HUES64 (cell line): ENCODE measurements at regions not wholly inside any gene's neighbourhood (a gene's known extent, or its start where the extent isn't known, plus 50 kb on each side); places are given as distances from the start of the nearest gene placed in this dataset.

ENCODE experiments used
- H3K27ac ChIP-seq: 2 replicates; pipeline ENCODE4 v1.7.0; 2013; ENCODE audit warnings: low read depth, low read length, inconsistent platforms
- H3K27me3 ChIP-seq: 2 replicates; pipeline ENCODE4 v1.6.1; 2013; ENCODE audit warnings: mild to moderate bottlenecking, low read length; ENCODE audit not compliant: insufficient read depth
- H3K36me3 ChIP-seq: 2 replicates; pipeline ENCODE4 v1.6.1; 2013; ENCODE audit warnings: mild to moderate bottlenecking, low read length; ENCODE audit not compliant: insufficient read depth
- H3K4me1 ChIP-seq: 2 replicates; pipeline ENCODE4 v1.6.1; 2013; ENCODE audit warnings: mild to moderate bottlenecking, low read length, moderate library complexity; ENCODE audit not compliant: insufficient read depth
- H3K4me3 ChIP-seq: 2 replicates; pipeline ENCODE4 v1.5.1; 2013; ENCODE audit warnings: mild to moderate bottlenecking, low read length, moderate library complexity
- H3K9ac ChIP-seq: 2 replicates; pipeline ENCODE4 v1.6.1; 2013; ENCODE audit warnings: mild to moderate bottlenecking, low read depth, low read length
- H3K9me3 ChIP-seq: 2 replicates; pipeline ENCODE4 v1.6.1; 2013; ENCODE audit warnings: low read depth, low read length; ENCODE audit not compliant: insufficient read depth
- WGBS: fragments of 150-250, 120-280 bp; methylation state at CpG from one replicate; pipeline ENCODE4 v1.1.7; 2013; ENCODE audit warnings: missing lambda C conversion rate; 5-methylcytosine and 5-hydroxymethylcytosine counted together

DNA sequence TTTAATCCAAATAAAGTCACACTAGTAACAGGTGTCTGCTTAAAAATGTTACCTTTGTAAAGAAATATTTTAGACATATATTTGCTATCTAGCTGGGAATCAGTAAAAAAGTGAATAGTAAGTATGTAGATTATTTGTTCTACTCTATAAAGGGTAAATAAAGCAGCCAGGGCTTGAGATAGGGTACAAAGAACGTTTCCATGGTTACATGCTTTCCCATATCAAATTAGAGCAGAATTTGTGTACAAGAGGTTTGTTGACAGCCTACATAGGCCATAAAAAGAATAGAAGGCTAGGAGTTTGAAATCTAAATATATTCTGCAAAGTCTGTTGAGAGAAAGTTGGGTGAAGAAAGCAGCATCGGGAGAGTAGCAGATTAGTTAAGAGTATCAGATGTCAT is 160.9 kb upstream of the POU5F2 start:
- Histone ChIP-seq H3K36me3 (no peaks in the 10 kb centered on the region), H3K27me3 (no peaks in the 10 kb centered on the region), H3K9ac (no peak overlapping the region), H3K9me3 (no peaks in the 10 kb centered on the region), H3K4me3 (no peak overlapping the region), H3K27ac (no peak overlapping the region), H3K4me1 (no peaks in the 10 kb centered on the region)
- 89% methylated on average over 2 of the region's 2 CpGs for WGBS

GRCh38 chr5:93899026-93899600 is 157.7 kb upstream of the POU5F2 start:
- Histone ChIP-seq H3K9me3 (no peaks in the 10 kb centered on the region), H3K36me3 (no peaks in the 10 kb centered on the region), H3K27me3 (no peaks in the 10 kb centered on the region), H3K27ac (no peak overlapping the region), H3K4me1 (no peaks in the 10 kb centered on the region), H3K4me3 (no peak overlapping the region), H3K9ac (no peak overlapping the region)
- WGBS: 94% methylated on average over 1 of the region's 1 CpG

DNA sequence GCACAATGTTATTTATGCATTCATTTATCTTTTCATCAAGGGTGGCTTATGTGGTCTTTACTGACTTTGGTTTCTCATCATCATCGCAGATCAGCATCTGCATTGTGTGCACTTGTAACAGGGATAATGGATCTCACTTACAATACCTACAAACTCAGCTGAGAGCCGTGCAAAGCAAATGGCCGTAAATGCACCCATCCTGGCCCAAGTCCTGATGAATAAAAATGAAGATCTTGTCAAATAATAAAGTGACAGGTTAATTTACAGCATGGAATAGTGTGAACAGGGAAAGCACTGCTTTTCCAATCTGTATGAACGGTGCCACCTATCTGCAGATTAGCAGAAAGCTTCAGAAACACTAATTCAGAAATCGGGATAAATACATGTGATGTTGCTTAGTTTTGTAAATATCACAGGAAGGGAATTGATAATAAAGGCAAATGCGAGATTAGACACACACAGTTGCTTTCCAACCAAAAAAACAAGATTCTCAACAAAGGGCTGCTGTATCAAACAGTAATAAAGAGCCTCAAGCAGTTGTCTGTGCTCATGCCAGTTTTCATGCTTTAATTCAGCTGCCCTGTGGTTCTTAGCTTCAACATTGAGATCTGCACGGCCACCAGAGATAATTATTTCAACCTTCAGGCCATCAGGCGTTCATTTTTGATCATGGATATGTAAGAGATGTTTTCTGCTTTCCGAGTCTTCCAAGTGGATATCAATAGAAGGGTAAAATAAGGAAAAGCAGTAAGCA is 153.4 kb upstream of the POU5F2 start:
- H3K9me3 ChIP-seq: no peaks in the 10 kb centered on the region
- H3K4me1 ChIP-seq: peaks cover 19% of the 10 kb centered on the region; the same call in 1 of the 2 replicates
- no peak overlapping the region for H3K9ac ChIP-seq
- no peaks in the 10 kb centered on the region for H3K36me3 ChIP-seq
- H3K4me3 ChIP-seq: no peak overlapping the region
- WGBS: 77% methylated on average over 9 of the region's 9 CpGs
- no peak overlapping the region for H3K27ac ChIP-seq
- H3K27me3 ChIP-seq: no peaks in the 10 kb centered on the region

DNA sequence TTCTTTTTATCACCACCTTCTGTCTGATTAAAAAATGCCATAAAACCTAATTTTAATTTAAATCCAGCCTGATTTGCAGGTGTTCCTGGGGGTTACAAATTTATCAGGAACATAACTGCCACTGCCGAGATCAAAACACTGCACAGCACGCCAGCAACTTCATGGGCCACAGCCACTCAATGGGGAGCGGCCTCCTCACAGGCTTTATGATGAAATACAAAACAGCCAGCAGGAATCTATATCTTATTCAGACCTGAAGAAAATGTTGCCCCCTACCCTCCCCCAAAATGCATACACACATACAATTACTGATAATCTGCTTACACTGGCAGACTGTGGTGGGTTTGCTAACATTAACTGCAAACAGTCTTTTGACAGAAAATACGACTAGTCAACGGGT is 151.7 kb upstream of the POU5F2 start:
- Histone ChIP-seq H3K4me1 (peaks cover 19% of the 10 kb centered on the region; the same call in 1 of the 2 replicates), H3K27ac (no peak overlapping the region), H3K9me3 (no peaks in the 10 kb centered on the region), H3K27me3 (no peaks in the 10 kb centered on the region), H3K9ac (no peak overlapping the region), H3K36me3 (no peaks in the 10 kb centered on the region), H3K4me3 (no peak overlapping the region)
- 94% methylated on average over 5 of the region's 5 CpGs for WGBS

DNA sequence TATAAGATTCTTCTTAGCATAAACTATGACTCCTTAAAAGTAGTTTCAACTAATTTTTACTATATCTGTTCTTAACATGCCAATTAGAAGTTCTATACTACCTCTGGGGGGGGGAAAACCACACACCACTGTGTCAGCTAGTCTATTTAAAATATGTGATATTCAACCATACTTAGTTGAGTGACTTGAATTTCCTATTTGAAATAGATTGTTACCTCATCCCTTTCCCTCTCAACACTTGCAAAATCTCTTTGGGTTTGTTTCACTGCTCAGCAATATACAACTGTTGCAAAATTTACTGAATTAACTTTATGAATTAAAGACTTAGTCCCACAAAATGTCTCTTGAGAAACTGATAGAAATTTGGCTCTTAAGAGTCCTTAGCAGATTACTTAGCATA is 151.1 kb upstream of the POU5F2 start:
- Histone ChIP-seq H3K27me3 (no peaks in the 10 kb centered on the region), H3K4me3 (no peak overlapping the region), H3K4me1 (peaks cover 19% of the 10 kb centered on the region; the same call in 1 of the 2 replicates), H3K9ac (no peak overlapping the region), H3K9me3 (no peaks in the 10 kb centered on the region), H3K36me3 (no peaks in the 10 kb centered on the region), H3K27ac (no peak overlapping the region)

GRCh38 chr5:93891491-93892480 is 150.4 kb upstream of the POU5F2 start:
- H3K27ac ChIP-seq: no peak overlapping the region
- H3K9me3 ChIP-seq: no peaks in the 10 kb centered on the region
- 95% methylated on average over 4 of the region's 4 CpGs for WGBS
- no peak overlapping the region for H3K4me3 ChIP-seq
- no peaks in the 10 kb centered on the region for H3K36me3 ChIP-seq
- H3K27me3 ChIP-seq: no peaks in the 10 kb centered on the region
- no peak overlapping the region for H3K9ac ChIP-seq
- H3K4me1 ChIP-seq: peaks cover 19% of the 10 kb centered on the region; the same call in 1 of the 2 replicates

DNA sequence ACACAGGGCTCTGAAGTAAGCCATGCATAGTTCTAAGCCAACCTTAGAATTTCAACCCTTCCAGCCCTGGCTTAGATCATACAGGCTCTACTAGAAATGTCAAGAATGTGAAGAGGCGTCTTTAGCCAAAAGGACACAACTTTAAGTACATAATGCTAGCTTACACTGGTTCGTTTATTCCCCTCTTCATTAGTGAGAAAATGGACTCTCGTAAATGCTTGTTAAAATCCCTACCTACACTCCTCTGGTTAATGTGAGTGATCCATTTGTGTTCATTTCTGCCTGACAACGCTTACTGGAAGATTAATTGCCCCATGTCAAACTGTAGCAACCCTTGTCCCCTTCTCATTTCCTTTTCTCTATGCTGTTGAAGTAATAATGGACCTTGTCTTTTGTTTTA is 149.3 kb upstream of the POU5F2 start:
- peaks cover 19% of the 10 kb centered on the region; the same call in 1 of the 2 replicates for H3K4me1 ChIP-seq
- H3K9ac ChIP-seq: no peak overlapping the region
- no peak overlapping the region for H3K4me3 ChIP-seq
- H3K27ac ChIP-seq: no peak overlapping the region
- H3K27me3 ChIP-seq: no peaks in the 10 kb centered on the region
- H3K9me3 ChIP-seq: no peaks in the 10 kb centered on the region
- 82% methylated on average over 3 of the region's 4 CpGs for WGBS
- no peaks in the 10 kb centered on the region for H3K36me3 ChIP-seq

DNA sequence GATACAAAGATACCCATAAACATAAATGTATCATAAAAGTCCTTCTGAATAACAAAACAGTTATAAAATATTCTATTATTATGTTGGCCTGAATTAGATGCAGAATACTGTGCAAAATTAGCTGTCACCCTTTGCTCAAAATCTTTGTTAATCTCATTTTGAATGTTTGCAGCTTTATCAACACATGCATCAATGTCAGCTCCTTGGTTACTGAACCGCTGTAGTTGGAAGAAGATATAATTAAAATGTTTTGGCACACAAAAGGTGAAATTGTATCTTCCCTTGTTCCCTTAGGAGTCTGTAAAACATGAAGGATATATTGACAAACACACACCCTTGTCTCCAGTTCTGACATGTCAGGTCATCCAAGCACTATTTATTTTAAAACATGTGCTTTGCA is 146.3 kb upstream of the POU5F2 start:
- Histone ChIP-seq H3K36me3 (no peaks in the 10 kb centered on the region), H3K4me1 (peaks cover 23% of the 10 kb centered on the region; the same call in 1 of the 2 replicates), H3K4me3 (no peak overlapping the region), H3K27me3 (no peaks in the 10 kb centered on the region), H3K27ac (no peak overlapping the region), H3K9ac (no peak overlapping the region), H3K9me3 (no peaks in the 10 kb centered on the region)
- WGBS: no CpG with 5 or more reads among the region's 1 CpG

DNA sequence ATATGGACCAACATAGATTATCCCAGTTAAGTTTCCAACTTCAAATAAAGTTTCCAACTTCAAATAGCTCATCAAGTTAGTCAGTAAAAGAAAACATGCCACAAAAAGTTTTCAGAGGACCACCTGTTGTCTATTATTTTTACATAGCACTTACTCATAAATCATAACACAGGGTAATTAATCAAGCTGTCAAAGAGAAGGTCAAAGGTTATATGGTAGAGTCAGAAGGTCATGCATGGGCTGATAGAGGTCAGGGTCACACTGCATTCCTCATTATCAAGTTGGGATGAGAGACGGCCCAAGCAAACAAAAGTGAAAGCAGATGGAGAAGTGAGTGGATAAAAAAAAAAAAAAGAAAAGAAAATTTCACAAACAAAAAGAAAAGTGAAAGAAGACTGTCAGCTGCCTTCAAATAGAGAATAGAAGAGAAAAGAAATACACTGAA is 145.5 kb upstream of the POU5F2 start:
- H3K36me3 ChIP-seq: no peaks in the 10 kb centered on the region
- H3K9me3 ChIP-seq: no peaks in the 10 kb centered on the region
- WGBS: 88% methylated on average over 1 of the region's 1 CpG
- no peak overlapping the region for H3K9ac ChIP-seq
- no peak overlapping the region for H3K27ac ChIP-seq
- H3K27me3 ChIP-seq: no peaks in the 10 kb centered on the region
- H3K4me1 ChIP-seq: peaks cover 20% of the 10 kb centered on the region; the same call in 1 of the 2 replicates
- no peak overlapping the region for H3K4me3 ChIP-seq

- Histone ChIP-seq H3K27me3 (no peaks in the 10 kb centered on the region), H3K27ac (no peak overlapping the region), H3K4me1 (peaks cover 14% of the 10 kb centered on the region; the same call in 1 of the 2 replicates), H3K9me3 (no peaks in the 10 kb centered on the region), H3K36me3 (no peaks in the 10 kb centered on the region), H3K9ac (no peak overlapping the region), H3K4me3 (no peak overlapping the region)
- 94% methylated on average over 6 of the region's 7 CpGs for WGBS
Observed at GRCh38 chr5:93886098-93886806, 144.9 kb upstream of the POU5F2 start.
